ENCODE measurements at regions not wholly inside any gene's neighbourhood (a gene's known extent, or its start where the extent isn't known, plus 50 kb on each side); places are given as distances from the start of the nearest gene placed in this dataset.

DNA sequence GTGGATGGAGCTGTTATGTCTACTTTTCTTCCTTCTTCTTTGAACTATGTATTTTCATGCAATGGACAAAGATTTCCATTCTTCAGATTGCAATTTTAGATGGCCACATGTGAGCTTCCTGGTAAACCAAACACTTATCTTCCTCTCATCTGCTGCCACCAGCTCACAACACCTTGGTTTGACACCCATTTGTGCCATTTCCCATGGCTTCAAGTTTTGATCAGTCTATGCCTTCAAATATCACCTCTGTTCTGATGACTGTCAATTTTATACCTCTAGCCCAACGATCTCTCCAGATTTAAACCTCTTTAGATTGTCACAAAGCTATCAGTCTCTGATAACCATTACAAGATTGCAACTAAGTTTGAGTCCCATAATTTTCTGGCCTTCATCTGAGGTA is 147.2 kb downstream of the TMEM38B start:
- H3K4me2 ChIP-seq (ENCODE audit: low read depth, low read length, poor library complexity, severe bottlenecking): no peak overlapping the region
- no peak for DNase-seq
- H4K20me1 ChIP-seq (ENCODE audit: insufficient read depth, low read depth, low read length): no peaks in the 10 kb centered on the region
- H3K9ac ChIP-seq (ENCODE audit: low read length): no peak overlapping the region
- no peaks in the 10 kb centered on the region for H3K79me2 ChIP-seq (ENCODE audit: low read length)
- H3K4me1 ChIP-seq (ENCODE audit: low read length): no peaks in the 10 kb centered on the region
- no peaks in the 10 kb centered on the region for H3K9me2 ChIP-seq (replicated peaks; ENCODE audit: insufficient read depth, low read length)
- no peaks in the 10 kb centered on the region for H3K27me3 ChIP-seq (ENCODE audit: low read length)
- H3K36me3 ChIP-seq (ENCODE audit: insufficient read depth, low read length): no peaks in the 10 kb centered on the region
- no peak overlapping the region for H3K4me3 ChIP-seq (ENCODE audit: low read length)
- no peak overlapping the region for H2AFZ ChIP-seq (ENCODE audit: low read length)
- no peak overlapping the region; the same call in 1 of the 2 replicates for H3K27ac ChIP-seq (ENCODE audit: low read length)
- no peaks in the 10 kb centered on the region for H3K9me3 ChIP-seq (ENCODE audit: low read length)

- no peak overlapping the region for H3K9ac ChIP-seq (ENCODE audit: low read length)
These were observed 147.8 kb downstream of the TMEM38B start for GRCh38 chr9:105842023-105842644.

GRCh38 chr9:105846825-105847224 is 152.5 kb downstream of the TMEM38B start:
- H3K36me3 ChIP-seq (ENCODE audit: insufficient read depth, low read length): no peaks in the 10 kb centered on the region
- H3K4me3 ChIP-seq (ENCODE audit: low read length): no peak overlapping the region
- no peaks in the 10 kb centered on the region for H3K9me3 ChIP-seq (ENCODE audit: low read length)
- H3K9me2 ChIP-seq (replicated peaks; ENCODE audit: insufficient read depth, low read length): no peaks in the 10 kb centered on the region
- no peaks in the 10 kb centered on the region for H3K27me3 ChIP-seq (ENCODE audit: low read length)
- no peak overlapping the region for H3K27ac ChIP-seq (ENCODE audit: low read length)
- H2AFZ ChIP-seq (ENCODE audit: low read length): no peak overlapping the region
- H3K4me1 ChIP-seq (ENCODE audit: low read length): no peaks in the 10 kb centered on the region
- no peaks in the 10 kb centered on the region for H3K79me2 ChIP-seq (ENCODE audit: low read length)
- no peak for DNase-seq
- H3K4me2 ChIP-seq (ENCODE audit: low read depth, low read length, poor library complexity, severe bottlenecking): no peak overlapping the region
- no peaks in the 10 kb centered on the region for H4K20me1 ChIP-seq (ENCODE audit: insufficient read depth, low read depth, low read length)
- no peak overlapping the region for H3K9ac ChIP-seq (ENCODE audit: low read length)

More at GRCh38 chr9:105842023-105842644, 147.8 kb downstream of the TMEM38B start:
- no peaks in the 10 kb centered on the region for H3K4me1 ChIP-seq (ENCODE audit: low read length)
- H3K27me3 ChIP-seq (ENCODE audit: low read length): no peaks in the 10 kb centered on the region
- no peak overlapping the region for H2AFZ ChIP-seq (ENCODE audit: low read length)
- H3K9me2 ChIP-seq (replicated peaks; ENCODE audit: insufficient read depth, low read length): no peaks in the 10 kb centered on the region
- H4K20me1 ChIP-seq (ENCODE audit: insufficient read depth, low read depth, low read length): no peaks in the 10 kb centered on the region
- peak; percentile 86 for DNase-seq
- no peaks in the 10 kb centered on the region for H3K36me3 ChIP-seq (ENCODE audit: insufficient read depth, low read length)
- no peaks in the 10 kb centered on the region for H3K9me3 ChIP-seq (ENCODE audit: low read length)
- no peak overlapping the region for H3K4me3 ChIP-seq (ENCODE audit: low read length)
- H3K4me2 ChIP-seq (ENCODE audit: low read depth, low read length, poor library complexity, severe bottlenecking): no peak overlapping the region
- no peak overlapping the region for H3K27ac ChIP-seq (ENCODE audit: low read length)
- H3K79me2 ChIP-seq (ENCODE audit: low read length): no peaks in the 10 kb centered on the region

- Histone ChIP-seq H2AFZ (ENCODE audit: low read length) (no peak overlapping the region), H3K9me2 (replicated peaks; ENCODE audit: insufficient read depth, low read length) (no peaks in the 10 kb centered on the region), H3K9ac (ENCODE audit: low read length) (no peak overlapping the region), H3K27ac (ENCODE audit: low read length) (no peak overlapping the region), H3K9me3 (ENCODE audit: low read length) (no peaks in the 10 kb centered on the region), H3K79me2 (ENCODE audit: low read length) (no peaks in the 10 kb centered on the region), H4K20me1 (ENCODE audit: insufficient read depth, low read depth, low read length) (no peaks in the 10 kb centered on the region), H3K36me3 (ENCODE audit: insufficient read depth, low read length) (no peaks in the 10 kb centered on the region), H3K27me3 (ENCODE audit: low read length) (no peaks in the 10 kb centered on the region), H3K4me2 (ENCODE audit: low read depth, low read length, poor library complexity, severe bottlenecking) (no peak overlapping the region), H3K4me3 (ENCODE audit: low read length) (no peak overlapping the region), H3K4me1 (ENCODE audit: low read length) (no peaks in the 10 kb centered on the region)
- DNase-seq: no peak
These were observed 156.6 kb downstream of the TMEM38B start for GRCh38 chr9:105850852-105851500.

GRCh38 chr9:105854026-105854782 is 159.9 kb downstream of the TMEM38B start:
- Histone ChIP-seq H3K4me1 (ENCODE audit: low read length) (peaks cover 21% of the 10 kb centered on the region), H3K9me3 (ENCODE audit: low read length) (no peaks in the 10 kb centered on the region)

GRCh38 chr9:105854783-105855724 is 160.7 kb downstream of the TMEM38B start:
- no peak overlapping the region for H3K9ac ChIP-seq (ENCODE audit: low read length)
- no peaks in the 10 kb centered on the region for H3K9me2 ChIP-seq (replicated peaks; ENCODE audit: insufficient read depth, low read length)
- H3K27me3 ChIP-seq (ENCODE audit: low read length): no peaks in the 10 kb centered on the region
- H3K9me3 ChIP-seq (ENCODE audit: low read length): no peaks in the 10 kb centered on the region
- no peak overlapping the region for H2AFZ ChIP-seq (ENCODE audit: low read length)
- H3K4me2 ChIP-seq (ENCODE audit: low read depth, low read length, poor library complexity, severe bottlenecking): no peak overlapping the region
- H3K4me1 ChIP-seq (ENCODE audit: low read length): peaks cover 29% of the 10 kb centered on the region
- DNase-seq: no peak
- no peak overlapping the region for H3K4me3 ChIP-seq (ENCODE audit: low read length)
- no peaks in the 10 kb centered on the region for H3K79me2 ChIP-seq (ENCODE audit: low read length)
- no peak overlapping the region for H3K27ac ChIP-seq (ENCODE audit: low read length)
- H4K20me1 ChIP-seq (ENCODE audit: insufficient read depth, low read depth, low read length): no peaks in the 10 kb centered on the region
- no peaks in the 10 kb centered on the region for H3K36me3 ChIP-seq (ENCODE audit: insufficient read depth, low read length)

More at GRCh38 chr9:105854026-105854782, 159.9 kb downstream of the TMEM38B start:
- H3K9me2 ChIP-seq (replicated peaks; ENCODE audit: insufficient read depth, low read length): no peaks in the 10 kb centered on the region
- H3K36me3 ChIP-seq (ENCODE audit: insufficient read depth, low read length): no peaks in the 10 kb centered on the region
- H3K4me3 ChIP-seq (ENCODE audit: low read length): no peak overlapping the region
- H3K27me3 ChIP-seq (ENCODE audit: low read length): no peaks in the 10 kb centered on the region
- no peaks in the 10 kb centered on the region for H3K79me2 ChIP-seq (ENCODE audit: low read length)
- H3K4me2 ChIP-seq (ENCODE audit: low read depth, low read length, poor library complexity, severe bottlenecking): no peak overlapping the region
- H3K27ac ChIP-seq (ENCODE audit: low read length): no peak overlapping the region
- no peak overlapping the region for H3K9ac ChIP-seq (ENCODE audit: low read length)
- H4K20me1 ChIP-seq (ENCODE audit: insufficient read depth, low read depth, low read length): no peaks in the 10 kb centered on the region
- H2AFZ ChIP-seq (ENCODE audit: low read length): no peak overlapping the region
- DNase-seq: no peak

GRCh38 chr9:105855987-105856386 is 161.6 kb downstream of the TMEM38B start:
- no peak for DNase-seq
- Histone ChIP-seq H2AFZ (ENCODE audit: low read length) (no peak overlapping the region), H3K9ac (ENCODE audit: low read length) (no peak overlapping the region), H4K20me1 (ENCODE audit: insufficient read depth, low read depth, low read length) (no peaks in the 10 kb centered on the region), H3K9me2 (replicated peaks; ENCODE audit: insufficient read depth, low read length) (no peaks in the 10 kb centered on the region), H3K79me2 (ENCODE audit: low read length) (no peaks in the 10 kb centered on the region), H3K27me3 (ENCODE audit: low read length) (no peaks in the 10 kb centered on the region), H3K9me3 (ENCODE audit: low read length) (no peaks in the 10 kb centered on the region), H3K27ac (ENCODE audit: low read length) (no peak overlapping the region), H3K36me3 (ENCODE audit: insufficient read depth, low read length) (no peaks in the 10 kb centered on the region), H3K4me3 (ENCODE audit: low read length) (no peak overlapping the region), H3K4me1 (ENCODE audit: low read length) (peaks cover 29% of the 10 kb centered on the region), H3K4me2 (ENCODE audit: low read depth, low read length, poor library complexity, severe bottlenecking) (no peak overlapping the region)

Data from Karpas-422 (cell line).